GM21529 (cell line): ENCODE measurements at regions not wholly inside any gene's neighbourhood (a gene's known extent, or its start where the extent isn't known, plus 50 kb on each side); places are given as distances from the start of the nearest gene placed in this dataset.
"Not testable (repeated sequence)": the region's sequence is repeated elsewhere in the genome, so short reads cannot be mapped to it uniquely, and the experiment has no call there.

Source experiments
- ATAC-seq: cut with Tn5 transposase; IDR thresholded peaks from one replicate; pipeline ENCODE4 v1.9.1; 2021; ENCODE audit not compliant: unreplicated experiment

GRCh38 chr12:107144441-107144840 lies 51.1 kb upstream of the CRY1 start:
- no peak for ATAC-seq

GRCh38 chr12:107144990-107145389 lies 51.6 kb upstream of the CRY1 start:
- no peak for ATAC-seq

DNA sequence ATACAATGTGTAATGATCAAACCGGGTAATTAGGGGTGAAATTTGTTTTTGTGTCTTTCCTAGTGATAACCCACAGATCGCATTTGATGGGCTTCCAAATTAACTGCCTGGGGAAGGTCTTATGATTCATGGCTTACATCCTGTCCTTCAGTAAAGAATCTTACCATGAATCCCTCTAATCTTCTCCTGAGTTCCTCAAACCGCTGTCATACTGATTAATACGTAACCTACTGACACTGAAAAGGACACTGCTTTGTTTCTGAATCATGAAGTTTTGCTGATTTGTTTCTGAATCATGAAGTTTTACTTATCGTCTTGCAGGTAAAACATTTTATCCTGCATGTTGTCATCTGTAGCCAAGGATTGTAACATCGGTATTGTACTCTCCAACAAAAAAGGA lies 52.0 kb upstream of the CRY1 start:
- no peak for ATAC-seq

DNA sequence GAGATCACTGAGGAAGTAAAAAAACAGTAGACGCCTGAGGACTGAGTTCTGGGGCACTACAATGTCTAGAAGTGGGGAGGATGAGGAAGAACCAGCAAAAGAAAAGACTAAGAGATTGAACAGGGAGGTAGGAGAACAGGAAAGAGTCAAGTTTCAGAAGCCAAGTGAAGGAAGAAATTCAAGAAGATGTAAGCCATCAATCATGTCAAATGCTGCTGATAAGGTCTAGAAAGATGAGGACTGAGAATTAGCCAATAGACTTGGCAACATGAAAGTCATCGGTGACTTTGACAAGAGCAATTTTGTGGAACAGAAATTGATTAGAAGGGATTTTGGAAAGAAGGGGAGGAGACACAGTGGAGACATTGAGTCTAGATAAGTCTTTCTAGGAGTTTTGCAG lies 54.8 kb upstream of the CRY1 start:
- no peak for ATAC-seq

DNA sequence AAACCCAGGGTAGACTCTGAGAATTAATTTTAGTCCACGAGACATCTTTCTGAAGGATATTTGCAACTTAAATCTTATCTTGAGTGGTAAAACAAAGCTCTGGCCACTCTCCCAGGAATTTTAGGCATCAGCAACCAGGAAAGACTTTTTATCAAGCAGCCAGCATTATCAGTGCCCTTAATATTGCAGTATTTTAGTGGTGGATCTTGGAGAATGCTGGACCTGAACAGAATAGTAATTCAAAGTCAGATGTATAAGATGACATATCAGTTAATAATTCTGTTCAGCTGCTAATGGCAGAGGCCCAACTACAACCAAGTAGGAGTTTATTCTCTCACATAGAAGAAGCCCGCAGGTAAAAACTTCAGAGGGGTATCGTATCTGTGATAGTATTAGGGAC lies 59.0 kb upstream of the CRY1 start:
- no peak for ATAC-seq

DNA sequence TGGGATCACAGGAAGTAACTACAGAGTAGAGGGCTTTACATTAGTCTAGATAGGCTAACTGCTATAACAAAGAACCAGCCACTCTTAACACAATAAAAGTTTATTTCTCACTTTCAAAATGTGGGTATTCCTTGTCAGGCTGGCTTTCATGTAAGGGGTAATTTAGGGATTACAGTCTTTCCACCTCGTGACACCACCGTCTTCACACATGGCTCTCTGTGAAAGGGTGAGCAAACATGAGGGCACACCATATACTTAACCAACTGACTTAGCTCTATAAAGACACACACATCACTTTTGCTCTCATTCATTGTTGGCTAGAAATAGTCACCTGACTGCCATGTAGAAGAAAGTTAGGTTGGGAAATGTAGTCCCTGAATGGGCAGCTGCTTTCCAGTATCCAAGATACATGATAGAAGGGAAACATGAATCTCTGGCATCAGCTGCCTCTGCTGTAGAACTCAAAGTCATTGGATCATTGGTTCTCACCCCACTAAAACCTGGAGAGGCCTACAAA lies 66.1 kb upstream of the CRY1 start:
- ATAC-seq = no peak

DNA sequence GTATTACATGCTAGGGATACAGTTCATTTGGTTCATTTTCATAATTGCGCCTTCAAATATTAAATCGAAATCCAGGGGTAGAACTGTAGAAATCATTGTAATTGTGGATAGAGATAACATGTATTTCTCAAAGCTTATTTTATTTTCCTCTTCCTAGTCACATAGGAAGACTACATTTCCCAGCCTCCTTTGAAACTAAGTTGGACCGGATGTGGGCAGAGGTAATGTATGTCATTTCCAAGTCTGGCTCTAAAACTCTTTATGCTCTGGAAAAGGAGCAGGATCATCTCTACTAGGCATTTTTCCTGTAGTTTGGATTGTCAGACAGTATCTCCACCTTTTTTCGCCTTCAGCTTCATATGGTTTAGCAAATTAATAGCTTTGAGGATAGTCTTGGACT lies 70.1 kb upstream of the CRY1 start:
- no peak for ATAC-seq

- ATAC-seq = no peak
Measured at GRCh38 chr12:107164392-107164791, 71.0 kb upstream of the CRY1 start.

DNA sequence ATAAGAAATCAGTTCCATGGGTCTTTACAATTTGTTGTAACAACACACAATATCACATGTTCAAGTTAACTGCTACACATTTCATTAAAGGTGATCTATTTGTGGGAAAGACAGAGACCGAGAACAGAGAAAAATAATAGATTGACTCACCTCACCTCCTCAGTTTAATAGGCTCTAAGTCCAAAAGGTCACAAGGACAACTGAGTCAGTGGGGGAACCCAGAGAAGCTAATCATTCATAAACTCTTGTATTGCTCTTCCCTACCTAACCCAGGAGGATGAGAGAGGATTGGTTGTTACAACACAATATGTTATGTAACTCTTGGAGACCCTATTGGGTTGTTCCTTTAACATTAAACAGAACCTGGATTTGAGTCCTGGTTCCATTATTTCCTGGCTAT lies 72.2 kb upstream of the CRY1 start:
- no peak for ATAC-seq

GRCh38 chr12:107167756-107168155 lies 74.4 kb upstream of the CRY1 start:
- ATAC-seq = no peak

GRCh38 chr12:107169200-107169599 lies 75.9 kb upstream of the CRY1 start:
- ATAC-seq = no peak

DNA sequence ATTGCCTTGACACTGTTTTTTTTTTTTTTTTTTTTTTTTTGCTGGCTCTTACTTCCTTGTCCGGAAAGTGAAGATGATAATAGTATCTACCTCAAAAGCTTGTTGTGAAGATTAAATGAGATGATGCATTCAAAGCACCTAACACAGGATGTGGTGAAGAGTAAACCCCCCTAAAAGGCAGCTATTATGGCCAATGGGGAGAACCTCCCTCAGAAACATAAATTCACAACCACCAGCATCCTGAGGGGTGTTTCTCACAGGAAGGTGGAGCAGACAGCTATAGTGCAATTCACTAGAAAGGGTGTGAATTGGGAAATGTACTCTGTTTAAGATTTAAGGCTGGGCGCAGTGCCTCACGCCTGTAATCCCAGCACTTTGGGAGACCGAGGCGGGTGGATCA lies 85.4 kb upstream of the CRY1 start:
- no peak for ATAC-seq

DNA sequence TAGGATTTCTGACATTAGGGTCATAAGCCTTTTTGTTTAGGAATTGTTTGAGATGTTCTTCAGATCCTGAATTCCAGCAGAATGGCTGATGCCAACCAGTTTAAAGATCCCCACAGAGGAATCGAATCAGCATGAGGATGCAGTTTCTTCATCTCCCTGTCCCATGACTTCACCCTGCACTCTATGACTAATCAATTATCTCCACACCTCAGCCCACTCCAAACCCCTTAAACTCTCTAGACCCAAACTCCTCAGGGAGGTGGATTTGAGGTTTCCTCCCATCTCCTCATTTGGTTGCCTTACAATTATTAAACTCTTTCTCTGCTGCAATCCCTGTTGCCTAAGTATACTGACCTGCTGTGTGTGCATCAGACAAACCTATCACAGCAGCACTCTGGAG lies 86.5 kb upstream of the CRY1 start:
- ATAC-seq = no peak

GRCh38 chr12:107180272-107180671 lies 86.9 kb upstream of the CRY1 start:
- no peak for ATAC-seq

GRCh38 chr12:107184359-107184930 lies 91.1 kb upstream of the CRY1 start:
- no peak for ATAC-seq

GRCh38 chr12:107196681-107197080 lies 103.3 kb upstream of the CRY1 start:
- no peak for ATAC-seq

DNA sequence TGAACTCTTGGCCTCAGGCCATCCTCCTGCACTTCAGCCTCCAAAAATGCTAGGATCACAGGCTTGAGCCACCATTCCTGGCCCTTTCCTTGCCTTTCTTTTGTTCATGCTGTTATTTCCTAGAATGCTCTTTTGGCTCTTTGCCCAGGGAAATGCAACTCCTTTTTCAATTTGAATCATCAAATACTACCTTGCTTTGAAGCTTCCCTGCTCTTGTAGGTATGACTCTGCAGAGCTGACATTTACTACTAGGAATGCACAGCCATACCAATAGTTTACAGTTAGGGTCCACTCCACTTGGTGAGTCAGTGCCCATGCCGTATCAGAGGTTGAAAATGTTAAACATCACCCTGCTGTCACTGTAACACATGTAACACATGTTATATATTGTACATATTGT lies 107.0 kb upstream of the CRY1 start:
- ATAC-seq = no peak

DNA sequence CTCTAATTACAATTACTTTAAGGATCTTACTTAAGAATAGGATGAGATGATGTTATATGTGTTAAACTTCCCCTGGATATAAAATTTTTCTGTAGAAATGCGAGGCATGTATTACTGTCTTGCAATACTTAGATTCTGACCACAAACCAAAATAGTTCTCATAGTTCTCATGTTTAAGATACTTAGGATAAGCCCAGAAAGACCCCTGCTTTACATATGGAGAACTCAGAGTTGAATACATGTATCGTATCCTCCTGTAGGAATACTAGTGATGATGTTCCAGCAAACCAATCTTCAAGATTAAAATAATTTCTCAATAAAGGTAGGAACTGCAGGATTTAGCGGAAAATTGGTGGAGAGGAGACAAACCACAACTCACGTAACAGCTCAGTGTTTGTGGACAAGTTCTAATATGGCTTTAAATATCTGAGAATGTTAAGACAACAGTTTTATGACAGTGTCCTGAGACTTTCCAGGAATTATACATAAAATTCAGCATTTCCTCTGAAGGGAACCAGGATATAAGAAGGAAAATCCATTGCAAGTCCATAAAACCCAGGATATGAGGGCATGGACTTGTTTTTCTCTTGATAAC lies 114.7 kb upstream of the CRY1 start:
- ATAC-seq = no peak

DNA sequence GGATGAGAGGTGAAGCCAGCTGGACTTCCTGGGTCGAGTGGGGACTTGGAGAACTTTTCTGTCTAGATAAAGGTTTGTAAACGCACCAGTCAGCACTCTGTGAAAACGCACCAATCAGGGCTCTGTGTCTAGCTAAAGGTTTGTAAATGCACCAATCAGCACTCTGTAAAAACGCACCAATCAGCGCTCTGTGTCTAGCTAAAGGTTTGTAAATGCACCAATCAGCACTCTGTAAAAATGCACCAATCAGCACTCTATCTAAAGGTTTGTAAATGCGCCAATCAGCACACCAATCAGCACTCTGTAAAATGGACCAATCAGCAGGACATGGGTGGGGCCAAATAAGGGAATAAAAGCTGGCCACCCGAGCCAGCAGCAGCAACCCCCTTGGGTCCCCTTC lies 116.4 kb upstream of the CRY1 start:
- not testable (repeated sequence) for ATAC-seq

DNA sequence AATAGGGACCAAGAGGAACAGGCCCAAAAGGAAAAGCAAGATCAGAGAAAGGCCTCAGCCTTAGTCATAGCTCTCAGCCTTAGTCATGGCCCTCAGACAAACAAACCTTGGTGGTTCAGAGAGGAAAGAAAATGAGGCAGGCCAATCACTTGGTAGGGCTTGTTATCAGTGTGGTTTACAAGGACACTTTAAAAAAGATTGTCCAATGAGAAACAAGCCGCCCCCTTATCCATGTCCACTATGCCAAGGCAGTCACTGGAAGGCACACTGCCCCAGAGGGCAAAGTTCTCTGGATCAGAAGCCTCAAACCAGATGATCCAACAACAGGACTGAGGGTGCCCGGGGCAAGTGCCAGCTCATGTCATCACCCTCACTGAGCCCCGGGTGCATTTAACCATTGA lies 121.0 kb upstream of the CRY1 start:
- ATAC-seq = not testable (repeated sequence)

DNA sequence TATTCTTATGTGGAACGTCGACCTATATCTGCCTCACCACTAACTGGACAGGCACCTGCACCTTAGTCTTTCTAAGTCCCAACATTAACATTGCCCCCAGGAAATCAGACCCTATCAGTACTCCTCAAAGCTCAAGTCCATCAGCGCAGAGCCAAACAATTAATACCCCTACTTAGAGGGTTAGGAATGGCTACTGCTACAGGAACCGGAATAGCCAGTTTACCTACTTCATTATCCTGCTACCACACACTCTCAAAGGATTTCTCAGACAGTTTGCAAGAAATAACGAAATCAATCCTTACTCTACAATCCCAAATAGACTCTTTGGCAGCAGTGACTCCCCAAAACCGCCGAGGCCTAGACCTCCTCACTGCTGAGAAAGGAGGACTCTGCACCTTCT lies 123.1 kb upstream of the CRY1 start:
- not testable (repeated sequence) for ATAC-seq

DNA sequence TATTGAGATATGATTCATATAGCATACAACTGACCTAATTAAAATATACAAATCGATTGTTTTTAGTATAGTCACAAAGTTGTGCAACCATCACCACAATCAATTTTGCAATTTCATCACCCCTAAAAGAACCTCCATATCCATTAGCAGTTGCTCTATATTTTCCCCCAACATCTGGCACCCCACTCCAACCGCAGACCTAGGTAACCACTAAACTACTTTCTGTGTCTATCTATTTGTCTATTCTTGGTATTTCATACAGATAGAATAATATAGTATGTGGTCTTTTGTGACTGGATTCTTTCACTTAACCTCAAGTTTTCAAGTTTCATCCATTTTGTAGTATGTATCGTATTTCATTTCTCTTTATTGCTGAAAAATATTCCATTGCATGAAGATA lies 126.0 kb upstream of the CRY1 start:
- no peak for ATAC-seq

GRCh38 chr12:107221913-107222312 lies 128.6 kb upstream of the CRY1 start:
- no peak for ATAC-seq
